Stimulated activated CD4-positive, alpha-beta T cell treated with anti-CD3 and anti-CD28 coated beads, Interleukin-15, amount 100 ng/mL, for 24 hours (primary cell): ENCODE measurements at regions not wholly inside any gene's neighbourhood (a gene's known extent, or its start where the extent isn't known, plus 50 kb on each side); places are given as distances from the start of the nearest gene placed in this dataset.
"Not testable (repeated sequence)": the region's sequence is repeated elsewhere in the genome, so short reads cannot be mapped to it uniquely, and the experiment has no call there.

ENCODE experiments used
- DNase-seq: peaks from one replicate; pipeline ENCODE4 v3.0.0-alpha.2; 2020

DNA sequence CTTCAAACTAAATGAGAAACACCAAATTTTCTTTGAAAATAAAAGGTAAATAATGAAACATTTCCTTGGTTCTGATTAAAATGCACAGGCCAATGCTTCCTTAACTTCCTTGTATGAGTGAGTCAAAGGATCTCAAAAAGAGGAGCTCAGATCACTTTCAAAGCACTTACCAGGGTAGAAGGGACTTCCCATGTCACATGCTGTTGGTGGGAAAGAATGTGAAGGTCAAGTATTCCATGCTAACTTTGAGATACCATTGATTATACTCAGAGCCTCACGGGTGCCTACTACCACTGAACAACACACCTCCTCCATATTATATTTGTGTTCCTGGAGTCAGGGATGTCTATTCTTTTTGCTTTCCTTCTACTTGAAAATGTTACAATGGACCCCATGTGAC is 233.5 kb upstream of the KIAA1217 start:
- DNase-seq = no peak

DNA sequence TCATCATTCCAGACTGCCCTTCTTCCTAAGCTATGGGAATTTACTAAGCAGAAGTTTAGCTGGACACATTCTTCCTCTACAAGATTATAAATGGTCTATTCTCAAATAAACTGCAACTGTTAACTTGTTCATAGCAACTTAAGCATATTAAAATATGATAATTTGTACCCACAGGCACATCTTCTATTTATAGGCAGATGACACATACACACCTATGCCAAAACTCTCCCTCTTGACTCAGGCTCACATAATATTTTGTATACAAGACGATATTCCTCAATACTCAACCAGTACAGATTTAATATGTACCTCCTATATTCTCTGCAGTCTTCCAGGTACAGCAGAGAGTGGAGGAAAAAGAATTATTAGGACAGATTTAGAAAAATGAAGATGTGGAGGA is 232.7 kb upstream of the KIAA1217 start:
- no peak for DNase-seq

DNA sequence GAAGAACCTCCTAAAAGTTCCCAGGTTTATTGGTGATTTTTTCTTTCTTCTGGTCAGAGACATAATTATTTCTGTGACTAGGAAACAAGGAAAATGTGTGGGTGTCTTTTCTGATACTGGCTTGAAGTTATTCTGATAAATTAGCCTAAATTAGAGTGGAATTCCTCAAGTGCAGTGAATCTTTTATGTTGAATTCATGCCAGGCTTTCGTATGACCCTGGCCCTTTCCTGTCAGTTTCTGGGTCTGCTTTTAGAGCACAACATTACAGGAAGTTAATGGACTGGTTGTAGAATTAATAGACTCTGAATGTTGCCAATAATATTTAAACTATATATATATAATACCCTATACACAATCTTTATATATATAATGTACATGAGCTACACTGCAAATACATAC is 230.6 kb upstream of the KIAA1217 start:
- no peak for DNase-seq

DNA sequence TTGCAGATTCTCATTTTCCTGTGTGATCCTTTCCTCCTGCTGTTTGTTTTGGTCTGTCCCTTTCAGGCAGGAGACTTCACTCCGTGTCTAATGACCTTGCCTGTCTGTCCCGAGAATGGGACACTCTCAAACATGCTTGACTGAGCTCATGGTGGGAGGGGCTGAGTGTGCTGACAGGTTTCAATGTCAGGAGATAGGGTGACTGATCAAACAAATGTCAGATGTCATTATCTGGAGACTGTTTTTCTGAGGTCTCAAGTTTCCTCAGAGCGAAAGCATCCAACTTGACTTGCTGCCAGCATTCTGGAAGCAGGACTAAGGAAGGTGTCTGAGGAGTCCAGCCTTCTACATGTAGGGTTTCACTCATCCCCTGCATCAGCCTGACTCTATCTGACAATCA is 228.8 kb upstream of the KIAA1217 start:
- no peak for DNase-seq

DNA sequence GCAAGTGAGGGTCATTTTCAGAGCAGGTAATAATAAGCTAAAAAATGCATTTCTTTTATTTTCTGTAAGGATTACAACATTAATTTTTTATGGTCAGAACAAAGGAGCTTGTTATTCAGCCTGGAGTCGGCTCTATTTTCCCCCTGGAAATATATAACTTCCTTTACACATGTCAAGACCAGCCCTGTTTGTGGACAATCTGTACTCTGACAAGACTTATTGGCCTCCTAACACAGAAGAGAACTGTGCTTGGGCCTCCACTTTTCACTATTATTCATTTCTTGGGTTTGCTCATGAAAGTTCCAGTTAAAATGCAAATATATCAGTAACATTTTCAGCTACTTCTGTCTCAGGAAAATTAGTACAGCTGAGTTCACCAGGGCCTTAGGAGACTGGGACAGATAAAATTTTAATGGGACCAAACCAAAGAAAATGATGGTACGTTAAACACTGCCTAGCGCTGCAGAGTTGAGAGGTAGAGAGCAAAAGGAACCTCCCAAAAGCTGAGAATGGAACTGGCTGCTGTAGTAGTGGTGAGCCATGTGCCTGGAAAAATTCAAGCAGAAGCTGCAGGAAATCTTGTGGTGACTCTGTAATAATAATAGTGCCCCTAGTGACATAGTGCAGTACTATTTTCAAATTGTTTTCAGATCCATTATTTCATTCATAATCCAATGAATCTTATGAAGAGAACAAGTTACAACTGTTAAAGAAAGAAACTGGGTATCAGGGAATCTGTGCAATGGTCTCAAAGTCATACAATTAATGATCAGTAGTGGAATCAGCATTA is 227.2 kb upstream of the KIAA1217 start:
- no peak for DNase-seq

DNA sequence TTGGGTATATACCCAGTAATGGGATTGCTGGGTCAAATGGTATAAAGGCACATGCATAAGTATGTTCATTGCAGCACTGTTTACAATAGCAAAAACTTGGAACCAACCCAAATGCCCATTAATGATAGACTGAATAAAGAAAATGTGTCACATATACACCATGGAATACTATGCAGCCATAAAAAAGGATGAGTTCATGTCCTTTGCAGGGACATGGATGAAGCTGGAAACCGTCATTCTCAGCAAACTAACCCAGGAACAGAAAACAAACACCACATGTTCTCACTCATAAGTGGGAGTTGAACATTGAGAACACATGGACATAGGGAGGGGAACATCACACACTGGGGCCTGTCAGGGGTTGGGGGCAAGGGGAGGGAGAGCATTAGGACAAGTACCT is 224.5 kb upstream of the KIAA1217 start:
- not testable (repeated sequence) for DNase-seq

DNA sequence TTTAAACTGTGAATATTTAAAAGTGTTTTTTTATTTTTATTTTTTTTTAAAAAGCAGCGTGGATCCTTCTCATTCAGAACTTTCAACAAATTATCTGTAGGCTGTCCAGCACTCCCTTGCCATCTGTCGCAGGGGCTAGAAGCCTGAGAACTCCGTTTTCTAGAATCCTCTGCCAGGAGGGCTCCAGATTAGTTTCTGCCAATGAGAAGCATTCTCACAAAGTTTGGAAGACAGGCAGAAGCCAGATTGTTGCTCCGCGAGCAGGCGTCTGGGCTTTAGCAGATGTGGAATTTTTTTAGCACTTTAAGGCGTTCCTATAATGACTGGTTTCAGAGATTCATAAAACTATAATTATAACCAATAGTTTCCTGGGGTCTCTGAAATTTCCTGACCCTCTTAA is 220.9 kb upstream of the KIAA1217 start:
- no peak for DNase-seq

DNA sequence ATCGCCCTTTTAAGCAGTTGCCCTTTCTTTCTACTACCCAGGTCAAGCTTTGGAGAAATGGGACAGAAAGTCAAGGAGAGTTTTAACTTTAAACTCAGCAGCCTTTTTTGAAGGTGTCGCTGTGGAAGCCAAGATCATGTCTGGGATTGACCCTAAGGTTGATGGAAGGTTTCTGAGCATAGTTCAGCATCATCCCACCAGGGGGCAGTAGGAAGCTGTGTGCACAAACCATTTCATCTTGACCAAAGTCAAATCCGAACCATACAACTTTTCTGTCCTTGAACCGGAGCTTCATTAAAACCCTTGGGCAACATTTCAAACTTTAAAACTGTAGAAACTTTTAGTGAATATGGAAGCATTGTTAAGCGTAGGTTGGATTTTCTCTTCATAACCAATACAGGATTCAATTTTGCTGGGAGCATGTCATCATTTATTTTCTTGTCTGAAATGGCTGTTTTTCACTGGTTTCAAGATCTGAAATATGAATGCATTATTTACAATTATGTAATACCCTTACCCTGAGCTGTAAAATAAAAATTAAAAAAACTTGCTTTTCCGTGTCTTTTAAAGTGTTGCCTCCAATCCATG is 214.4 kb upstream of the KIAA1217 start:
- DNase-seq = peak; percentile 53

DNA sequence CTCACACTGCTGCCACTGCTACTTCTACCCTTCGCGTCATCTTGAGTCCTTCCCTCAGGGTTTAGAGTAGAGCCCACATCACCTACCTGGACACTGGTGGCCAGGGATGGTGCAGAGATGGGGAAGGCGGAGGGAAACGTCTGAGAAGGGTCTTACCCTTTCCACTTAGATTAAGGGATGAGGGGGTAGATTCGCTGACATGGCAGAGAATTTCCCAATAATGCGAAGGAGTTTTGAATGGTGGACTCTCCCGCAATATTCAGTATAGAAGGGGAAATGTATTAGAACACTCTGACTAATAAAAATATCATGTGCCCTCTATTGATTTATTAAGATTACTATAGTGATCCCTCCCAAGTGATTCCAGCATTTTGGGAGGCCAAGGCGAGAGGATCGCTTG is 209.5 kb upstream of the KIAA1217 start:
- DNase-seq = no peak

DNA sequence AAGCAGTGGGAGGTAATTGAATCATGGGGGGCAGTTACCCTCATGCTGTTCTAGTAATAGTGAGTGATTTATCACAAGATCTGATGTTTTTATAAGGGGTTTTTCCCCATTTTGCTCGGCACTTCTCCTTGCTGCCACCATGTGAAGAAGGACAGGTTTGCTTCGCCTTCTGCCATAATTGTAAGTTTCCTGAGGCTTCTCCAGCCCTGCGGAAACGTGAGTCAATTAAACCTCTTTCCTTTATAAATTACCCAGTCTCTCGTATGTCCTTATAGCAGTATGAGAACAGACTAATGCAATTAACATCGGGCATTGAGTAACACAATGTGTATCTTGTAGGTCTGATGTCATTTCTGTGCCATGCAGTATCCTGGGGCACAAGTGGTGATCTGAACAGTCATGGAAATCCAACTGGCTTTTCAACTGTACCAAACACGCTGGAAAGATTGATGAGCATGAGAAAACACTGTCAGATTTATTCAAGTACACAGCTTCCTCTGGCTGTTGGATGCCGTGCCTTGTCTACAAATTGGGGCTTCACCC is 208.6 kb upstream of the KIAA1217 start:
- DNase-seq = no peak

DNA sequence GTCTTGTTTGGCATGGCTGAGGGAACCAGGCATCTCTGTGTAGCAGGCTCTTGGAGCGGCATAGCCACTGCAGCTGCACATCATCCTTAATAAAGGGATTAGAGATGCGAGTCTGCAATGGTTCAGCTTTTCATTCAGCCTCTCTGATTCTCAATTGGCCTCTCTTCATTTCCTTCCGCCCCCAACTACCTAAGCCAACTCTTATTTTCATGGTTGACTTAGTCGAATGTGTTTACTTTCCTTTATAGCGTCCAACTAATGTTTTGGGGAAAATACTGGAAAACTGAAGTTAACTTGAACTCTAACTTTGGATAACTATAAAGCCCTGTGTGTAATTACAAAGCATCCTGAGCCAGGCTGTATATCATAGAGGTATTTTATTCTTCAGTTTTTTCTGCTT is 202.2 kb upstream of the KIAA1217 start:
- no peak for DNase-seq

DNA sequence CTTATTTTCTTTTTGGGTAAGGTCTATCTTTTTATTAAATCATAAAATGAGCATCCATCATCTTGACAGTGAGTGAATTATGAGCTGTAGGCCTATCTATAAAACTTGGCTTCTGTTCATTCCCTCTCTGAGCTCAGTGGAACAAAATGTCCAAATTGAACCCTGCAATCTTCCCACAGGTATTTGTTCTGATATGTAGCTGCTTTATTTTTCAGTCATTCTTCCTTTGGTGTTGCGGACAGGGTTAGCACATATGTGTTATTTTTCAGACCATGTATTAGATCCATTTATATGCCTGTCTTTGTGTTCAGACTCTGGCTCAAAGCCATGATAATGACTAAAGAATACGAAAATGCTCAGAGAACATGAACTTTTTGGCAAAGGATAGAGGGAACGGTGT is 201.6 kb upstream of the KIAA1217 start:
- no peak for DNase-seq

DNA sequence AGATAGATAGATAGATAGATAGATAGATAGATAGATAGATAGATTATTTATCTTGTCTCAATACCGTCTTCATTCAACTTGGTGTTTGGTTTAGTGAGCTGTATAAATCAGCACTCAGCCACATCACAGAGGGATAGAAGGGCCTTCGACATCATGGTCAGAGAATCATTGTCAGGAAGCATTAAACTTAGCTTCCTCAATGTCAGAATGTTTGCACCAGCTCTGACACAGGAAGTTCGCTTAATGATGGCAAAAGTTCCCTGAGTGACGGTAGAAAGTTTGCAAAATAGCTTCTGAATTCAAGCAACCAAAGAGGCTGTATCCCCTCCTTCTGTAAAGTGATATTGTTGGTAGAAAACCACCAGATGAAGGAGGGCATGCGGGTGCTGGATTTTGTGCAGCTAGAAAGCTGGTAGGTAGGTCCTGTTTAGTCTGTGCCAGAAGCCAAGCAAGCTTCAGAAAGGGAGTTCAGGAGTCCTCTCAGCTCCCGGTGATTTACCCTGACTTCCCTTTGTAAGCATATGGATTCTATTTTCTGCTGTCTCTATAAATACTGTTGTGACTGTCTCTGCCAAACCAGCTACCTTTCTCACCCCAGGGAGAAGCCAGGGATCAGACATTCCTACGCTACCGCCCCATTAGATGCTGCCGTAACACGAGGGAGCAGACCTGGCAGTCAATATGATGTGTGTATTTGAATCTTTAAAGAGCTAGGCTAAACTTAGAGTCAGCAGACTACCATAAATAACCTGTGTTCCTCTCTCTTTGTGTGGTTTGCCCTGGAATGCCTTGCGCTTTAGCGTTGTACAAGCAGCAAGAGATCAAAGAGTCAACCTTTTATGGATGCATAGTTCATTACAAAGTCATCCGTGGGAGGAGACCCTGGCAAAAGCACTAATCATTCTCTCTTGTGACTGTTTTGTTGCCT is 200.5 kb upstream of the KIAA1217 start:
- DNase-seq = no peak

DNA sequence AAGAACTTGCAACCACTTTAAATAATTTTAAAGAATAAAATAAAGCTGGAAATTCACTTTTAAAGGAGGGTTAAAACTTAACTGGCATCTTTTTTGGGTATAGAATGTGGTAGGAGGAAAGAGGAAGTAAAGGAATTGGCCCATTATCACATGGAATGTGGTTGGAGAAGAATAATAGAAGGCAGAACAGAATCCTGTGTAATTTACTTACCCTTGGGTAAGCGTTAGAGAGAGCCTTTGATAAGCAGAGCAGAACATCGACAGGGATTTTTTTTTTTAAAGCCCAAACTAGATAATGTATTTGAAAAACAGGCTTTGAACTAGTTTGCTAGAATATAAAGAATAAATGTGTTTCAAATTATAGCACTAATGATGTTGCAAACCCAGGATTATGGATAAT is 199.8 kb upstream of the KIAA1217 start:
- DNase-seq = no peak

DNA sequence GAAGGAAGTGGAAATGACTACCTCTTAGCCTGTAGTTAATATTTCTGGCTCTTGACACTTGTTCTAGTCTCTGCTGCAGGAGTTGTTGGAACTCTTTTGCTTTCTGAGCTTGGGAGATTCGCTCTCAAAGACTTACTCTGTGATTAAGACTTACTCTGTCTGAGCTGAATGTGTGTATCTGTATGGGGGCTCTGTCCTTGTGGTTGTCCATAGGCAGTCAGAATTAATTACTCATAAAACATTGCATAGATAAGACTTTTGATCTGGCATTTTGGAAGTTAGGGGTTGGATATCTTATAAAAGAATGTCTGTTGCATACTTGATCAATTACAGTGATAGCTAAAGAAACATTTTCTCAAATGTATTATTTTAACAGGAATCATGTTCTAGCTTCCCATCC is 199.2 kb upstream of the KIAA1217 start:
- DNase-seq = no peak

DNA sequence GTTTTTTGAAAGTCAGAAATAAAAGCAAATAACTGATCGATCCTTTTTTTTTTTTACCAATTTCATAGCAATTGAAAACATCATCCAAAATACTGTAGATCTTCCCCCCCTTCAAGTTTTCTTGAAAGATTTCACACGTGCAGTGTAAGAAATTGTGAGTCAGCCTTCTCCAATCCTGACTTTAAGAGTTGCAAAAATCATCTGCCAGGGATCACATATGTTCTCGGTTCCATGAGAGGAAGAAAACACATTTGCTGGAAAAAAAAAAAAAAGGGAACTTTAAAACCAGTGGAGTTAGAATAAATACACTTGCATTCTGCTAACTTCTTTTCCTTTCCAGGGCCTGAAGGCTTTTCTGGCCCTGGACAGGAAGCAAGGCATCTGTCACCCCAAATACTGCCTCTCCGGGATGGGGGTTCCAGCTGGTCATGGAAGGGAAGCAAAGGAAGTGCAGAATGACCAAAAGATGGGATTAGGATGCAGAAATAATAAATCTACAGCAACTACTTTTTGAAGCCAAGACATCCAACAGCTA is 198.4 kb upstream of the KIAA1217 start:
- DNase-seq = no peak

DNA sequence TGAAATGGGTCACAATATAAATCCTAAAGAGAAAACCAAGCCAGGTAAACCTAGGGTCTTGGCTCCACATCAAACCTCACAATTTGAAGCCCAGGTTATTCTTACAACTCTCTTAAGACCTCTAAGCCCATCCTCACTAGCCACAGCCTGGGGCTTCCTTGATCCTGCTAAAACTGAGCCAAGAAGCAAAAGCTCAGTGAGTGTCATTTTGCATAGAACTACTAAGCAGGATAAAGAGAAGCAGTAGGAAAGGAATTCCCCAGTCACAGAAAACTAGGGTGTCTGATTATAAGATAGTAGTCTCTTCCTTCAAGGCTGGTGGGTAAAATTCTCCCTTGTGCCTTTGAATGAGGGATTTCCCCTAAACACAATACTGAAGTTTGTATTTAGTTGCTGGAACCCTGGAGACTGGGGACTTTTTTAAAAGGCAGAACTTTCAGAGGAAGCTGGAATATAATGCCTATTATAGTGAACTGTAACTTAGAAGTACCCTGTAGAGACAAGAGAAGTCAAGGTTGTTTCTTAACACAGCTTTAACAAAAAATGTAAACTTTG is 196.6 kb upstream of the KIAA1217 start:
- no peak for DNase-seq

DNA sequence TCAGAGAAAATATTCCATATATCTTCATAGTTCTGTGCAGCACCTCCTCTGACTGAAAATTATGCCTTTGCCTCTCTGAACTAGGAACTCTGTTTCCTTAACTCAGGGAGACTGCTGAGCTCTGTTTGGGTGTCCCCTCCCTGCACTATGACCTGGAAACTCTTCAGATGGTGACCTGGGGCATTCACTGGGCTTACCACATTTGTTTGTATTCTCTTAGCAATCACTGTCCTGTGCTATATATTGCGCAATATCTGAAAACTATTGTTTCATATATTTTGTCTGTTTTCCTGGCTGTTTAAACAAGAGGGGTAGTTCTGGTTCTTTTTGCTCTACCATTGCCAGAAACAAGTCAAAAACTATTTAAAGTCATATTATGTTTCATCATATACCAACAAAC is 181.8 kb upstream of the KIAA1217 start:
- DNase-seq = no peak

DNA sequence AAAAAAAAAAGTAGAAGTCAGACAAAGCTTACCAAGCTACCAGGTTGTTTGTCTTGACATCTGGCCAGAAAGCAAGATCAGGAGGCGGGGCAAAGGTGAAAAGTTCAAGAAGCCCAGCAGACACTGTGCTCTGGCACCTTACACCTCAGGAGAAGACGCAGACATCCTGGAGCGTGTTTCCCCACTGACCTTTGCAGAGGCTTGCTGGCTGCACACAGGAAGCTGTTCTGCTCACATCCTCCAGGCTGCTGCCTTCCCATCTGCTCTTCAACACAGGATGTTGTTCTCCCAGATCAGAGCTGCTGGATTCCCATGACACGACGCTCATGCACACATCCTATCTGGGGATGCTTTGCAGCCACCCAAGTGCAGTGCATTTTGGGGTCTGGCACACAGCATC is 174.4 kb upstream of the KIAA1217 start:
- DNase-seq = no peak

DNA sequence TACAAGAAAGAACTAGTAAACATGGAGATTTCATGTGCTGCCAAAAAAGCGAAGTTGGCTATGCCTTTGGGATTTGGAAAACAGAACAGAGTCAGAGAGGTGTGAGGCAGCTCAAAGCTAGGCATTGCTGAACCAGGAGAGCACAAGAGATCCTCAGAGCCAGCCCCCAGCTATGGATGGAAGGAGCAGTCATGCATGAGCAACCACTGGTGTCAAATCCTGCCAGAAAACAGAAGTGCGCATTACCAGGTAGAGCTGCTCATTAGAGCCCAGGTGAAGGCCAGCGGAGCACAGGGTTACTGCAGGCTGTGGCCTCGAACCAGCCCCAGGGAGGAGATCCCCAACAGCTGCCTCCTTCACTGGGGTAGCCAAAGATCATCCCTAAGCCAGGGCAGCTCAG is 173.2 kb upstream of the KIAA1217 start:
- DNase-seq = no peak

DNA sequence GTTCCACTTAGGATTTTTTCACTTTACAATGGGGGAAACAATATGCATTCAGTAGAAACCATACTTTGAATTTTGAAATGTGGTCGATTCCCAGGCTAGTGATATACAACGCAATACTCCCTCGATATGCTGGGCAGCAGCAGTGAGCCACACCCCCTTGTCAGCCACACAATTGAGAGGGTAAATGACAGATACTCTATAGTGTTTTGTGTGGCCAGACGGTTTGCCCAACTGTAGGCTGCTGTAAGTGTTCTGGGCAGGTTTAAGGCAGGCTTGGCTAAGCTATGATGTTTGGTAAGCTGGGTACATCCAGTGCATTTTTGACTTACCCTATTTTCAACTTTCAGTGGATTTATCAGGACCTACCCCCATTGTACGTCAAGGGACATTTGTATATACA is 169.6 kb upstream of the KIAA1217 start:
- DNase-seq = no peak

DNA sequence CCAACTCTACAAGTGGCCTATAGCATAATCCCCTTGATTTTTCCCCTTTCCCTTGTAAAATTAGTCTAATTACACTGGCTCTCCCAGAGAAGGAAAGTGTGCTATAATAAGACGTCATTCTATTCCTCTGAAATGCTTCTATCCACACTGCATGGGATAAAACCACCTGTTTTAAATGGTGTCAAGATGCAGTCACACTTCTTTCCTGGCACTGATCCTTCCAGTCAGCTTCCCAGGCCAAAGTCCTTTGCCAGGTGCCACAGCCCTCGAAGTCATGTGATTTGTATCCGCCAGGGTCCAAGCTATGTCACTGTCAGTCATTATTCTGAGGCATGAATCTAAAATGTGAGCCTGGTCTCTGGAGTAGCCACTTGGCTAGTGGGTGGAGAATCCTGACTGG is 169.0 kb upstream of the KIAA1217 start:
- DNase-seq = no peak

DNA sequence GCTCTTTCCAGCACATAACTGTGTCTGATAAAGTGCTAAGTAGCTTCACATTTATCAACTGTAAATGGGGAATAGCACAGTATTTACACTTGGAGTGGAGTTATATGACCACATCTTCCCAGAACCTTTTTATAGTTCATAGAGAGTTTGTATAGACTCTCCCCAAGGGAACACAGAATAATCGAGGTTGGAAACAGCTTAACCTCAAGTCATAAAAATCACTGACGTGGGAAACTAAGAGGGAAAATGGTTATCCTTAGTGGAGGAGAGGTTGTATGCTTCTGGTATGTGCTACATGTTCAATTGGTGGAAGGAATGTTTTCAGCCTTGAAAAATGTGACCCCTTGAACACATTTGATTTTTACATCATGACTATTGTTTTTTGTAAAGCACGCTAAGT is 167.9 kb upstream of the KIAA1217 start:
- DNase-seq = no peak
